ENCODE measurements at regions not wholly inside any gene's neighbourhood (a gene's known extent, or its start where the extent isn't known, plus 50 kb on each side); places are given as distances from the start of the nearest gene placed in this dataset.
A peak's percentile ranks its signal among the peaks of the same experiment; 100 is the strongest.
"Not testable (repeated sequence)": the region's sequence is repeated elsewhere in the genome, so short reads cannot be mapped to it uniquely, and the experiment has no call there.

DNA sequence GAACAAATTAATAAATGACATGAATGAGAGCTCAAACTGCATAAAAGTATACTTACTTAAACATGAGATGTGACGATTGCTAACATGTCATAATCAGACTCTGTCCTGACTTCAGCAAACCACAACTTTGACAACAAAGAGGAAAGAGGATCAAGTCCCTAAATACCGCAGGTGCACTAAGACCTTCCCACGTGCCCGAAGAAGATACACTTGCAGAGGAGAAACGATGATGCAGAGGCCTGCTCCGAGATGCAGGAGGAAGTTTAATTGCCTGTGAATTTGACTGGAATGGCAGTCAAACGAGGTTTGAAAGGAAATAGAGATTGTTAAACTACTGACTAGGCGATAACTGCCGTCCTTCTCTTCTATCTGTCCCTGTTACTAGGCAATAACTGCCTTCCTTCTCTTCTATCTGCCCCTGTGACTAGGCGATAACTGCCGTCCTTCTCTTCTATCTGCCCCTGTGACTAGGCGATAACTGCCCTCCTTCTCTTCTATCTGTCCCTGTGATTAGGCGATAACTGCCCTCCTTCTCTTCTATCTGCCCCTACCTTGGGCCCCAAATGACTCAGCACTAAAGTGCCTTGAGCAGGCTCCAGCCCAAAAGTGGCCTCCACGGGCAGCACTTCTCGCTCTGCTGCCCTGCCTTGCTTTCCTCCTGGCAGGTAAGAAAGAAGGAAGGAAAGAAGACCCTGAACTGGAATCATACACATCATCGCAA, 2226.0 kb upstream of the DEFB115 start:
- H3K36me3 ChIP-seq (ENCODE audit: low read depth); ATAC-seq (ENCODE audit: low read depth): not testable (repeated sequence)

DNA sequence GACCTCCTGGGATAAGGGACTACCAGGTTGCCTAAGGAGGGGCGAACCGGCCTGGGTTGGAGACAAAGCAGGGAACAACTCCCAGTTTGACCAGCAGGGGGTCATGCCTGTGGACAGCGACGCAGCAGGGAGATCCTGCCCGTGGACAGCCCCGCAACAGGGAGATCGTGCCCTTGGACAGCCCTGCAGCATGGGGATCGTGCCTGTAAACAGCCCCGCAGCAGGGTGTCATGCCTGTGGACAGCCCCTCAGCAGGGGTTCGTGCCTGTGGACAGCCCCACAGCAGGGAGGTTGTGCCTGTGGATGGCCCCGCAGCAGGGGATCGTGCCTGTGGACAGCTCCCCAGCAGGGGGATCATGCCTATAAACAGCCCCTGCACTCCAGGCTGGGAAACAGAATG, 2213.2 kb upstream of the DEFB115 start:
- H3K27ac ChIP-seq (ENCODE audit: poor library complexity, severe bottlenecking); ATAC-seq (ENCODE audit: low read depth); H3K9me3 ChIP-seq (ENCODE audit: severe bottlenecking); H3K36me3 ChIP-seq (ENCODE audit: low read depth); H3K4me1 ChIP-seq (ENCODE audit: insufficient read depth, poor library complexity, severe bottlenecking); H3K4me3 ChIP-seq (ENCODE audit: severe bottlenecking): not testable (repeated sequence)
- DNase-seq (ENCODE audit: low spot score) = peak; percentile 70
- peaks cover 11% of the 10 kb centered on the region for H3K27me3 ChIP-seq (ENCODE audit: insufficient read depth, poor library complexity, severe bottlenecking)

More for the DNA sequence above, 2226.0 kb upstream of the DEFB115 start:
- peaks cover 12% of the 10 kb centered on the region for H3K27me3 ChIP-seq (ENCODE audit: insufficient read depth, poor library complexity, severe bottlenecking)
- H3K27ac ChIP-seq (ENCODE audit: poor library complexity, severe bottlenecking); H3K4me1 ChIP-seq (ENCODE audit: insufficient read depth, poor library complexity, severe bottlenecking); DNase-seq (ENCODE audit: low spot score); H3K4me3 ChIP-seq (ENCODE audit: severe bottlenecking); H3K9me3 ChIP-seq (ENCODE audit: severe bottlenecking): not testable (repeated sequence)

DNA sequence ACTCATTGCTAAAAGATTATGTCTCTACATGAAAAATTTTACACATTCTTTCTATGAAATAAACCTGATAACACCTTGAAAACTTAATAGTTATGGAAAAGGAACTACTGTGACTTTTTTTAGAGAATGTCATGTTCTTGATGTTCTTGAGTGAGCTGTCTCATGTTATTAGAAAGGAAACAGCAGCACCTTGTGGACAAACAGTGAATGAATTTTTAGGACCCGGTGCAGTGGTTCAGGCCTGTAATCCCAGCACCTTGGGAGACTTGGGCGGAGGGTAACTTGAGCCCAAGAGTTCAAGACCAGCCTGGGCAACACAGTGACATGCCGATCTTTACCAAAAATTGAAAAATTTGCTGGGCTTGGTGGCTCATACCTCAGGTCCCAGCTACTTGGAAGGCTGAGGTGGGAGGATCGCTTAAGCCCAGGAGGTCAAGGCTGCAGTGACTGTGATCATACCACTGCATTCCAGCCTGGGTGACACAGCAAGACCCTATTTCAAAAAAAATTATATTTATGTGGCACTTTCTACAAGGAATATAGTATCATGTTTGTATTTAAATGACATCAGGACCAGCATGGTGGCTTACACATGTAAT, 2207.4 kb upstream of the DEFB115 start:
- H3K4me3 ChIP-seq (ENCODE audit: severe bottlenecking); DNase-seq (ENCODE audit: low spot score); ATAC-seq (ENCODE audit: low read depth); H3K9me3 ChIP-seq (ENCODE audit: severe bottlenecking); H3K27me3 ChIP-seq (ENCODE audit: insufficient read depth, poor library complexity, severe bottlenecking); H3K4me1 ChIP-seq (ENCODE audit: insufficient read depth, poor library complexity, severe bottlenecking); H3K36me3 ChIP-seq (ENCODE audit: low read depth); H3K27ac ChIP-seq (ENCODE audit: poor library complexity, severe bottlenecking): not testable (repeated sequence)
- TF ChIP-seq, protein P1, sequence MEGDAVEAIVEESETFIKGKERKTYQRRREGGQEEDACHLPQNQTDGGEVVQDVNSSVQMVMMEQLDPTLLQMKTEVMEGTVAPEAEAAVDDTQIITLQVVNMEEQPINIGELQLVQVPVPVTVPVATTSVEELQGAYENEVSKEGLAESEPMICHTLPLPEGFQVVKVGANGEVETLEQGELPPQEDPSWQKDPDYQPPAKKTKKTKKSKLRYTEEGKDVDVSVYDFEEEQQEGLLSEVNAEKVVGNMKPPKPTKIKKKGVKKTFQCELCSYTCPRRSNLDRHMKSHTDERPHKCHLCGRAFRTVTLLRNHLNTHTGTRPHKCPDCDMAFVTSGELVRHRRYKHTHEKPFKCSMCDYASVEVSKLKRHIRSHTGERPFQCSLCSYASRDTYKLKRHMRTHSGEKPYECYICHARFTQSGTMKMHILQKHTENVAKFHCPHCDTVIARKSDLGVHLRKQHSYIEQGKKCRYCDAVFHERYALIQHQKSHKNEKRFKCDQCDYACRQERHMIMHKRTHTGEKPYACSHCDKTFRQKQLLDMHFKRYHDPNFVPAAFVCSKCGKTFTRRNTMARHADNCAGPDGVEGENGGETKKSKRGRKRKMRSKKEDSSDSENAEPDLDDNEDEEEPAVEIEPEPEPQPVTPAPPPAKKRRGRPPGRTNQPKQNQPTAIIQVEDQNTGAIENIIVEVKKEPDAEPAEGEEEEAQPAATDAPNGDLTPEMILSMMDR (IDR thresholded peaks at IDR 0.05; ENCODE audit: poor library complexity, severe bottlenecking) = peak; percentile 89

DNA sequence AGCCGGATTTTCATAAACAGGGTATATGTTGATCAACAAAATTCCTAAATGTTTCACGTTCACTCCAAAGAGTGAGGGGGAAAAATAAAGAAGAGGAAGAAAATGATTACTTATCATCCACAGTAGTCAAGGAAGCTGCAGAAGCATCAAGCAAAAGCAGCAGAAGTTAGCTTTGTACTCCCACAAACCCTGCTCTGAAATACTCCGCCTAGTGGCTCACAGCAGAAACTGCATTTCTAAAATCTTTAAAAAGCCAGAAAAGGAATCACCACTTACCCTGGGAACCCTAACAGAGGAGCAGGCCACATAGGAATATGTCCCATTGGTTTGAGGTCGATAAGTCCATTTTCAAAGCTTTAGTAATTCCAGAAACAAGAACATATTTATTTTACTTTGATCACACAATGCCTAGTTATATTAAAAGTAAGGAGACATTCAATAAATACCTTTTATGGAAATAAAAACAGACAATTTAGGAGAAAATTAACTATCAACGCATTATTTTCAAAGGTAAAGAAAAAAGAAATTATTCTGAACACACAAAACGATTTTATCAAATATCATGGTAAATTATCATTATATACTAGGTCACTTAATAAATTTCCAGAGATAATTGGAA, 2199.5 kb upstream of the DEFB115 start:
- not testable (repeated sequence) for H3K4me1 ChIP-seq (ENCODE audit: insufficient read depth, poor library complexity, severe bottlenecking); ATAC-seq (ENCODE audit: low read depth); H3K4me3 ChIP-seq (ENCODE audit: severe bottlenecking); DNase-seq (ENCODE audit: low spot score); H3K9me3 ChIP-seq (ENCODE audit: severe bottlenecking); H3K27ac ChIP-seq (ENCODE audit: poor library complexity, severe bottlenecking); H3K27me3 ChIP-seq (ENCODE audit: insufficient read depth, poor library complexity, severe bottlenecking); H3K36me3 ChIP-seq (ENCODE audit: low read depth)
- TF ChIP-seq, protein P1 (IDR thresholded peaks at IDR 0.05; ENCODE audit: poor library complexity, severe bottlenecking) = peak; percentile 94

DNA sequence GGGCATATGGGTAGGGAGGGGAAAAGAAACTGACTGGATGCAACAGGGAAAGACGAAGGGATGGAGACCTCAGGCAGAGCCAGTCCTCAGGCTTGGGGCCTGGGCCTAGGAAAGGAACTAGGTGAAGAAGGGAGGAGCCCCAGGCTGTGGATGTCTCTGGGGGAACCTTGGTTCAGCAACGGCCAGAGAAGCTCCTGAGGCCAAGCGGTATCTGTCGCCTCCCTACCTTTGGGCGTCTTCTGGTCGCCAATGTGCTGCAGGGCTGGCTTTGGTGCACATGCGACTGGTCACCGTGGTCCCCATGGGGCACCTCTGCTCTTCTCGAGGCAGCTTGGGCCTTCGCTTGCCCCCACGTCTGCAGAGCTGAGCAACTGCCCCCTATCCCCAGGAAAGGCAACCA, 2195.0 kb upstream of the DEFB115 start:
- DNase-seq (ENCODE audit: low spot score); H3K9me3 ChIP-seq (ENCODE audit: severe bottlenecking); H3K4me1 ChIP-seq (ENCODE audit: insufficient read depth, poor library complexity, severe bottlenecking); ATAC-seq (ENCODE audit: low read depth); H3K36me3 ChIP-seq (ENCODE audit: low read depth); H3K4me3 ChIP-seq (ENCODE audit: severe bottlenecking); H3K27ac ChIP-seq (ENCODE audit: poor library complexity, severe bottlenecking); H3K27me3 ChIP-seq (ENCODE audit: insufficient read depth, poor library complexity, severe bottlenecking): not testable (repeated sequence)

DNA sequence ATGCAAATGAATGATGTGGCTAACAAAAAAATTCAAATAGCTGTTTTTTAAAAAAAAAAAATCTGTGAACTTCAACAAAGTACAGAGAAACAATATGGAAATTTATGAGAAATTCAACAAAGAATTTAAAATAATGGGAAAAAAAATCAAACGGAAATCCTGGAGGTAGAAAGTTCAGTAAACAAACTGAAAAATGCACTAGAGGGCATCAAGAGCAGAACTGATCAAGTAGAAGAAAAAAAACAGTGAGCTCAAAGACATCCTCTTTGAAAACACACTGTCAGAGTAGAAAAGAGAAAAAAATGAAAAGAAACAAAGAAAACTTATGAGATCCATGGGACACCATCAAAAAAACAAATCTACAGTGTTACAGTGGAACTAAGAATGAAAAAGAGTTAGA, 2191.1 kb upstream of the DEFB115 start:
- H3K4me1 ChIP-seq (ENCODE audit: insufficient read depth, poor library complexity, severe bottlenecking); H3K27ac ChIP-seq (ENCODE audit: poor library complexity, severe bottlenecking); ATAC-seq (ENCODE audit: low read depth); DNase-seq (ENCODE audit: low spot score); H3K4me3 ChIP-seq (ENCODE audit: severe bottlenecking); H3K36me3 ChIP-seq (ENCODE audit: low read depth); H3K27me3 ChIP-seq (ENCODE audit: insufficient read depth, poor library complexity, severe bottlenecking): not testable (repeated sequence)
- peaks cover 15% of the 10 kb centered on the region for H3K9me3 ChIP-seq (ENCODE audit: severe bottlenecking)

DNA sequence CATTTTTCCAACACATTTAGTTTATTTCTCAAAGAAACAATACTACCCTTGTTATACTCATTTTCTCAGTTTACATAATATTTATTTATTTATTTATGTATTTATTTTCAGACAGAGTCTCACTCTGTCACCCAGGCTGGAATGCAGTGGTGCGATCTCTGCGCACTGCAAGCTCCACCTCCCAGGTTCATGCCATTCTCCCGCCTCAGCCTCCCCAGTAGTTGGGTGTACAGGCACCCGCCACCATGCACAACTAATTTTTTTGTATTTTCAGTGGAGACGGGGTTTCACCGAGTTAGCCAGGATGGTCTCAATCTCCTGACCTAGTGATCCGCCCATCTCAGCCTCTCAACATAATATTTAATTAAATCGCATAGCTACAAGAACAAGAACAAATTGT, 2183.8 kb upstream of the DEFB115 start:
- not testable (repeated sequence) for ATAC-seq (ENCODE audit: low read depth); H3K27me3 ChIP-seq (ENCODE audit: insufficient read depth, poor library complexity, severe bottlenecking); H3K4me1 ChIP-seq (ENCODE audit: insufficient read depth, poor library complexity, severe bottlenecking); H3K27ac ChIP-seq (ENCODE audit: poor library complexity, severe bottlenecking); H3K4me3 ChIP-seq (ENCODE audit: severe bottlenecking); H3K36me3 ChIP-seq (ENCODE audit: low read depth); DNase-seq (ENCODE audit: low spot score)
- H3K9me3 ChIP-seq (ENCODE audit: severe bottlenecking) = peaks cover 13% of the 10 kb centered on the region

Data from RWPE2 (cell line).